Mesenteric fat pad (tissue), 1 donor: ENCODE measurements at regions not wholly inside any gene's neighbourhood (a gene's known extent, or its start where the extent isn't known, plus 50 kb on each side); places are given as distances from the start of the nearest gene placed in this dataset.

ENCODE experiments used
- DNase-seq: peaks from one replicate; pipeline ENCODE4 v3.0.0-alpha.2; 2020; ENCODE audit warnings: low spot score
- donor health status: DM: yes; HTN: yes; CAD: no.

DNA sequence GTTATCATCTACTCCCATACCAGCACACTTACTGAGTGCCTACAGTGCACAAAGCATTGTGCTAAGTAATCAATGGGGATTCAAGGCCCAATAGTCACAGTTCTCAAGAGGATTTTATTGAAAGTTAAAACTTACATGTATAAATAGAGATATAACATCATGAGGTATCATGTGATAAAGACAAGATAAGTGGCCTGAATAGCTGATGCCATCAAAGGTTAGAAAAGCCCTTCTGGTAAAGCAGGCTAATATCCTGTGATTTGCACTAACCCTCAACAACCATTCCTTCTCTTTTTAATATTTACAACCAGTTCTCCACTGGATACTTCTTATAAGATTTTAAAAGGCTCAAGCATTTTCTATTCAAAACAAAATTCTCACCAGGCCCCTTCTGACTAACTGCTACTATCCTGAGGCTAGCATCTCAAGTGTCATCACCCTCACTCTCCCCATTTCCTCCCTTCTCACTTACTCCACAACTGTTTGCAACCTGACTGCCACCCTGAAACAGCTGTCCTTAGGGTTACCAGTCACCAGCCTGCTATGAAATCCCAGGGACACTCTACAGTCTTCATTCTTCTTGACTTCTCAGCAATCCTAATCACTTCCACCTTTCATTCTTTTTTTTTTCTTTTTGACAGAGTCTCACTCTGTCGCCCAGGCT lies 377.9 kb downstream of the ENC1 start:
- DNase-seq, result no peak

DNA sequence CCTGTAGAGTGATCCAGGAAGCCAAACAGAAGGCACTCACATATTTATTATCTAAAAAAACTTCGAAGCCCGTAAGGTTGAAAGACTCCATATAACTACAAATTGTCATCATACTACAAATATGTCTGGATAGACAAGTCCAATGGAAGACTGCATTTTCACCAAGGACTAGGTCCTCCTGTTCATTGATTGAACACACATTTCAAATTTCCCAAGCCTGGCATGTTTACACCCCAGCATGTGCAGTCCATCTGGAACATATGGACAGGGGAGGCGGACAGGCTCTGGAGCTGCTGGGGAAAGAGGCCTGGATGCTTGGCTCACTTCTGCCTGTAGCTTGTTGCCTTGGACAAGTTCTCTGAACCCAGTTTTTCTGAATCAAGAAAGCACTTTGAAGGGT lies 378.7 kb downstream of the ENC1 start:
- no peak for DNase-seq

DNA sequence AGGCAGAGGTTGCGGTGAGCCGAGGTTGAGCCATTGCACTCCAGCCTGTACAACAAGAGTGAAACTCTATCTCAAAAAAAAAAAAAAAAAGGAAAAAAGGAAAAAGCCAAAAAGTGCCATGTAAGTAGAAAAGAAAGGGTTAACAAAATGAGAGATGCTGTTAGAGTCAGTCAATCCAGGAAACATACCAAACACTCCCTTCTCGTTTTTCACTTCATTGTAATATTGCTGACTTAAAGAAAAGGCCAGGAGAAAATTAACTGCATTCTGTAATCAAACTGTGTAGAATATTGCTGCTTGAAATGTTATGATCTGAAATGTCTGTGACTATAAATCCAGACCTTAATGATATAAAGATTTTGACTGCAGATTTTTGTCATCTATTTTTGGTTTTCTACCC lies 379.1 kb downstream of the ENC1 start:
- no peak for DNase-seq

DNA sequence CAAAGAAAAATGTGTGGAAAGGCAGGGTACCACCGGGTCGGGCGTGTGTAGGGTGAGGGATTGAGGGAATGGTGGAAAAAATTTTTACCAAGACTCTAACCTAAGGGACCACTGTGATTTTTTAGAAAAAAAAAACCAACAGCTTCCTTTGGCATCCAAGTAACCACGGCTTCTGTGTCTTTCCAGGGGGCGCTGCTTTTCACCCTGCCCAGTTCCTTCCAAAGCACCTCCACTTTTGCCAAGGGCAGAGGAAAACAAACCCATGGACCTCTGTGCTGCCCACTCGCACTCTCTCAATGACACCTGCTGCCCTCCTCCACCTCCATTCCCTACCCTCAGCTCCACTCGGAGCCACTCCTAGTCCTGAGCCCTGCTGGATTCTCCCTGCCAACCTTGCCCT lies 381.0 kb downstream of the ENC1 start:
- DNase-seq, result no peak

DNA sequence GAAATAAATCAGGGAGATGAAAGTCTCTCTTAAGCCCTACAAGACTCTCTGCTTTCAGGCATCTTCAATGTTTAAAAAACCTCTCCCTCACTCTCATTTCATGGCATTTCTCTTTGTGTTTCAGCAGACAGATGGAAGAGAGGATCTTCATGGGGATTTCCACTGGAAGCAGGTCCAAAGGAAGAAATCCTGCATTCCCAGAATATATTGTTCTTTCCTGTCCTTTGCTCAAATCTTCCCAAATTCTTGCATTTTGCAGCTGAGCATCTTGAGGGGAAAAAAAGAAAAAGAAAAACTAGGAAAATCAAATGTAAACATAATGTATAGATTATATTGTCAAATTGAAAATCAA lies 382.2 kb downstream of the ENC1 start:
- no peak for DNase-seq

DNA sequence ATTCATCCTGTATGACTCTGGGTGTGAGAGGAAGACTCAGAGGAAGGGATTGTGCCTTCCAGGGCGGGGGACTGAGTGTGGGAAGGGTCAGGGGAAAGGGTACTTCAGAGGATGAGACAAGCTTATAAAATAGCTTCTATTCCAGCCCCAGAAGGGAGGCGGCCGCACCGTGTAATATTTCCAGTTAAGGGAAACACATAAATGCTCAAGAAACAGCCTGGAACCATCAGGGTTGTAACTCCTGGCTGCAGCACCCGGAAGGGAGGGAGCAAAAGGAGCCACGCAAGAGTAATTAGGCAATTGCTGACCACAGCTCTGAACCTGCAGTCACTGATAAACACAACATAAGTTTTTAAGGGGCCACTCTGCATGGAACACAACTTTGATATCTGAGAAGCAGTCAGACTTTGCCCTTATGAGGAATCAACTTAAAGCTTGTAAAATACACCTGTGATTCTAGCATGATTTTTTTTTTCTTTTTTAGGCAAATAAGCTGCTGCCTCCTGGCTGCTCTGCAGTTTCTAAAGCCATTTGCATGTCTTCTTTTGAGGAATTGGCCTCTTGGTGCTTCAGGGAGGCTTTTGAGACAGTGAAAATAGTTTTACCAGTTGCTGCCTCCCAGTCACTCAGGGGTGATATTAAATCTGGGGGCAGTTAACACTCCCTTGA lies 382.7 kb downstream of the ENC1 start:
- DNase-seq, result no peak

DNA sequence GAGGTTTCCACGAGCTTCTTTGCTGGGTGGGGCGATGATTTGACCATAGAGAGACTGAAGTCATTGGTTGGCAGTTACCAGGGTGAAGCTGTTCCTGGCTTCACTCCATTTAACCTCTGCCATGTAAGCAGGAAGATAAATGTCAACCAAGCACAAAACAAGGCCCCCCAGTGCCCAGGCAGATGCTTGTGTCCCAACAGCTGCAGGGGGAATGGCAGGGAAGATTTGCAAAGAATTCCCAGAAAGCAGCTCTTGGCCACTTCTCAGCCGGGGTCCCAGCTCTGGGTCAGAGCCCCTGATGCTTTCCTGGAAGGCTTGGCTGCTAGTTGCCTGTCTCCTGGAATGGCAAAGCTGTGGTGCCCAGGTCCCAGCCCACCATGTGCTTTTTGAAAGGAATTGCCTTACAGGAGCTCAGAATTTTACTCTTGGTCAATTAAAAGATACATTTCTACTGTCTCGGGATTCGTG lies 383.4 kb downstream of the ENC1 start:
- no peak for DNase-seq

DNA sequence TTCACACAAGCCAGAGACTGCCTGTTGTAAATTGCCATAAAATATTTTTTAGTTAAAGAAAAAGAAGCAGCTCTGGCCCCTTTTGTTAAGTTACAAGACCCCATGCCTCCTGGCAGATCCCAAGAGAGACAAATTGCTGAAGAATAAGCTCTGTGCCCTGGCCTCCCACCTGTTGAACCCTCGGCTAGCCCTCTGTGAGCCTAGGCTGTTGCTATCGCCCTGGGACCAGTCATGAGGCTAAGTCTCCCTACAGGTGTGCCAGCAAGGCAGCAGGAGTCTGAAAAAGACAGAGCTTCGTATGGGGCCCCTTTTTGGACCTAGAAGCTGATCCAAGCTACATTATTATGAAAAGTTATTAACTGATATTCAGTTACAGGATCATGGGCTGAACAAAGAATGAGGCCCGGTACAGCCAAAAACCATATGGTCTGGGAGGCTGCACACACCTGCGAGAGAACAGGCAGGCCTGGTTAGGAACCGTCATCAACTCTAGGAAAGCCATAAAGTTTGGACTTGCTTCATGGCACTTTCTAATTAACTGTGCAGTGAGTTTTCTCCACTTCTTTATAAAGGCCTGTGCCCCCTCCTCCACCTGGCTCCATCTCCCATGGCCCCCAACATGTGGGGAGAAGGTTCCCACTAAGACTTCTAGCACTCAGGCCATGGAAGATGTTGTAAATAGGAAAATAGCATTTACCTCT lies 384.7 kb downstream of the ENC1 start:
- no peak for DNase-seq

DNA sequence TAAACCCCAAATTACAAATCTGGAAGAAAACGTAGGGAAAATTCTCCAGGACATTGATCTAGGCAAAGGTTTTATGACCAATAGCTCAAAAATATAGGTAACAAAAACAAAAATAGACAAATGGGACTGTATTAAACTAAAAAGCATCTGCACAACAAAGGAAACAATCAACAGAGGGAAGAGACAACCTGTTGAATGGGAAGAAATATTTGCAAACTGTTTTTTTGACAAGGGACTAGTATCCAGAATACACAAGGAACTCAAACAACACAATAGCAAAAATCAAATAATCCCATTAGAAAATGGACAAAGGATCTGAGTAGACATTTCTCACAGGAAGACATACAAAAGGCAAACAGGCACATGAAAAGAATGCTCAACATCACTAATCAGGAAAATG lies 386.3 kb downstream of the ENC1 start:
- DNase-seq, result no peak

DNA sequence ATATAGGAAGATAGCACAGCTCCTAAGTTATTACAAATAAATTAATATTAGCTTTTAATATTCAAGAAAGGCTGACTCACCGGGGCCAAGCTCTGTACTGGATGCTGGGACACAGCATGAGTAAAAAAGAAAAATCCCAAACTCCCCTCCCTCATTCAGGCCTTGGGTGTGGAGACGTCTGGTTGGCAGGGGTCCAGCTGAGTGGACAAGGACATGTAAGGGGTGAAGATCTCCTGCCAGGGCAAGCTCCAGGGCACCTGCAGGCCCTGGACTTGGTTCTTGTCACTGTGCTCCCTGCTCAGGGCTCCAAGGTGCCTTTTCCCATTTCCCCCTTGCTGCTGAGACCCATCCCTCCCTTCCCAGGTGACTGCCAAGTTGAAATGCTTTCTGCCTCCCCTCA lies 388.5 kb downstream of the ENC1 start:
- DNase-seq, result no peak

DNA sequence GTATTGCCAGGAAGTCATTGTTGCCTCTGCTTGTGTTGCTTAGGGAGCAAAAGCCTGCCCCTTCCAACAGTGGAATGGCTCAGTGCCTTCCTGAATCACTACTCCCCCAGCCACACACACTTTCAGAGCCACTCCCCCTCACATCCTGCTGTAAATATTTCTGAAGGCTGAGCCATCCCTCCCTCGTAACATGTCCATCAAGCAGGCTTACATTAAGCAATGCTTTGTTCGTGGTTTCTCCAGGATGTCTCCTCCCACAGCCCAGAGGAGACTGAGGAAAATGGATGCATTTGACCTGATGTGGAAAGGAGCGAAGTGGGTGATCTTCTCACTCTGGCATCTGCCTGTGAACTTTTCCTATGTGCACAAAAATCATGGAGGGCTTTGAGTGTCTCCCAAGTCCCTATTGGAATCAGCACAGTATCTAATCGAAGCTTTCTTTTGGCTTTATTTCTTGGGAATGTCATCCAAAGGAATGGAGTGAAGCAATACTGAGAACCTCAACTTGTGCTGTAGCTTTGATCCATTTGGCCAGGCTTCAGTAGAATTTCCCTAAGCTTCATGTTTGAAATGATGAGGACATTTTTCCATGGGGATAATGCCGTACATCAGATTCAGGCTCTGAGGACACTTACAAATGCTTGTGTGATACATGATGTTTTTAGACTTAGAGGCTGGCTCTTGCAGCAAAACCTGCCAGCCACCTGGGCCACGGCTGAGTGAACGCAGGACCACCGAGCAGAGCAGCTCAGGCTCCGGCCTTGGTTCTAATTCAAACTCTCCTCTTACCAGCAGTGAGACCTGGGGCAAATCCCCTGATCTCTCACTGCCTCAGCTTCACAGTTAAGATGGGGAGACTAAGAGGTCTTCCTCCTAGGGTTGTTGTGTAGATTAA lies 389.1 kb downstream of the ENC1 start:
- DNase-seq, result no peak

DNA sequence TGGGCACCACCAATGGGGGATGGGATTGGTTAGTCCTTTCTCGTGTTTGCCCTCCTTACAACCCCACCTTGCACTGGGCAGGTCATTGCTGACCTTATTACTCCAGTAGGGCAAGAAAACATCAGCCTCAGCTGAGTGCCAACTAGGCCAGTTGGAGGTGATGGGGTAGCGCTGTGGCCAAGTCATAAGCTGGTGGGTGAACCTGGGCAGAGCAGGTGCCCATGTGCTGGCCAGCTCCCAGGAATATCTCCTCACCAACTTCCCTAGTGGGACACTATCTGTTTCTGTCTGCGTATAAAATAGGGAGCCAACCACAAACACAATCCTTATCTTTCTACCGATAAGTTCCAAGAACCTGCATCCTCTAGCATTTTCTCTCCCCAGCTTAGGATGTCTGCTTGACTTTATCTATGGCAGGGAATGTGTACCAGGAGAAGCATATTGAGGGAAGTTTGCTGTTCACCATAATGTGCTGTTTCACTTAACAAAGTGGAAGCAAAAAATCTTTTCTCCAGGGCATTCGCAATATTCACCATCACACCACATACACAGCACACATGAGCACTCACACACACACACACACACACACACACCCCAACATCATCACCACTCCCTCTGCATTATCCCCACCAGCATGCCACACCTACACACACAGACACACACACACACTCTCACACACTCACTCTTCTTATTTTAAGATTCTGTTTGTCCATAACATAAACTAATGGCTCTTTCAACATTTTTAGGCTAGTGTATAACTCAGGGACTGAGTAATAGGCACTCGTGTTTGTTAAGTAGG lies 390.0 kb downstream of the ENC1 start:
- no peak for DNase-seq

DNA sequence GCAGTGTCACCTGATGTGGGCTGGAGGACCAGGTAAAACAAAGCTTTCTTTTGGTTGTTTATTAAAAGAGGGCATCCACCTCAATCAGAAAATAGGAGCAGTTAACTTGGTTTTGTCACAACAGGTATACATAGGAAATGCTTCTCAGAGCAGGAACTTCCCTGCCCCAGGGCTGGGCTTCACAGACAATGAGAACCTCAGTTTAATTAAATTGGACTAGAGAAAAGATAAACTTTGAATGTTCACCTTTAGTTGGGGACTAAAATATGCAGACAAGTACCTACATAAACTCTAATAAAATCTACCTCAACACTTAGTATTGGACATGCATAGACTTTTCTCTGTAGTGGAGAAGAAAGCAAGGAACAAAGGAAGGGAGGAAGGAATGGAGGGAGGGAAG lies 392.0 kb downstream of the ENC1 start:
- no peak for DNase-seq

DNA sequence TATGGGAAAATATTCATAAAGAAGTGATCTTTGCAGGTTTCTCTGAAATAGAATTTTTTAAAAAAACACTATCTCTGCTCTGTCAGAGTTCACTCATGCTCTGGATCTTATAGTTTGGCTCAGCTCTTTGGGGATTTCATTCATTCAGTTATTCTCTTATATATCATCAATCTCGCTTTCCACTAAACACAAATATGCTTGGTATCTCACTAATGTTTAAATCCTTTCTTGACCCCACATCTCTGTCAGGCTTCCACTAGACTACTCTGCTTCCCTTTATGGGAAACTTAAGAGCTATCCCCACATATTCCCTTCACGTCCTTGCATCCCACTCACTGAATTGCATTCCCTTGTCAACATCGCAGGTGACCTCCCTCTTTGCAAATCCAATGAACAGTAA lies 396.1 kb downstream of the ENC1 start:
- DNase-seq, result no peak

DNA sequence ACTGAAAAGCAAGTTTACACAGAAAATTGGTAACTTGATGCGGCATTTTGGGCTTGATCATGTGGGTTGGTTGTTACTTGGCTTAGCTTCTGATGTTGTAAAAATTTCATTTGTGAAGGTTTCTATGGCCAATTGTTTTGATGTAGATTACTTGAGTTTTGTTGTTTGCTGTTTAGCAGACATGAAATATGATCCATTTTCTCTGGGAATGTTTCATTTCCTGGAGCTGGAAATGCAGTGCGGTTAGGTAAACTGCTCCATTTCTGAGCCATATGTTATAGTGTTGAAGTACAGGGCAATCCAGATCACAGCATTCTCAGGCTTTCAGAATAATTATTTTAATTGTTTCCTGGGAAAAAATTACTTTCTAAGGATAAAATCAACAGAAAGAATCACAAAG lies 396.9 kb downstream of the ENC1 start:
- no peak for DNase-seq

DNA sequence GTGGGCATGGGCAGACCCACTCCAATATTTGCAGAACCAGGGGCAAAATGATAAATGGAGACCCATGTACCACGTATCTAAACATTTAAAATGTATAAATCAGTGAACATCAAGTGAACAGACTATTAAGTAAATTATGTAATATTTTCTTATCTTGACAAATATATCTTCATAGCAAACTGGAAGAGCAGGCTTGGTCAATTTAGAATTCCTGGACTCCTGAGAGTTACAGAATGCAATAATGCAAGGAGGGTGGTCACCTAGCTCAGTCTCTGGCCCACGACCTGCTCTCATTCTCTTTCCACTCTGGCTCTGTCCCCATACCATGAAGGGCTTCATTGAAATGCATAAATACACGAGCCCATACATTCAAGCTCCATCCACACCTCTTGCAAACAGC lies 398.0 kb downstream of the ENC1 start:
- DNase-seq, result no peak

DNA sequence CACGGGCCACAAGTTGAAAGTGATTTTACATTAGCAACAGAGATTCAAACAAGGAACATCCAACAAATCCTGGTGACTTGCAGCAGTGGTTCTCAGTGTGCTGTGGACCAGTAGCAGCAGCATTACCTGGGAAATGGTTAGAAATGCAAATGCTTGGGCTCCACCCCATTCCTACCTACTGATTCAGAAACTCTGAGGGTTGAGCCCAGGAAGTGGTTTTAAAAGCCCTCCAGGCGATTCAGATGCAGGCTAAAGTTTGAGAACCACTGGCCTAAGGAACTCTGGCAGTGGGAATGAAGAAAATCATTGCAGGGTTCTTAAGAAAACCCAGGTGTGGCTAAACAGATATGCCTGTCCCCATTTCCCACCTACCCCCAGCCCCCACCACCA lies 398.8 kb downstream of the ENC1 start:
- no peak for DNase-seq

DNA sequence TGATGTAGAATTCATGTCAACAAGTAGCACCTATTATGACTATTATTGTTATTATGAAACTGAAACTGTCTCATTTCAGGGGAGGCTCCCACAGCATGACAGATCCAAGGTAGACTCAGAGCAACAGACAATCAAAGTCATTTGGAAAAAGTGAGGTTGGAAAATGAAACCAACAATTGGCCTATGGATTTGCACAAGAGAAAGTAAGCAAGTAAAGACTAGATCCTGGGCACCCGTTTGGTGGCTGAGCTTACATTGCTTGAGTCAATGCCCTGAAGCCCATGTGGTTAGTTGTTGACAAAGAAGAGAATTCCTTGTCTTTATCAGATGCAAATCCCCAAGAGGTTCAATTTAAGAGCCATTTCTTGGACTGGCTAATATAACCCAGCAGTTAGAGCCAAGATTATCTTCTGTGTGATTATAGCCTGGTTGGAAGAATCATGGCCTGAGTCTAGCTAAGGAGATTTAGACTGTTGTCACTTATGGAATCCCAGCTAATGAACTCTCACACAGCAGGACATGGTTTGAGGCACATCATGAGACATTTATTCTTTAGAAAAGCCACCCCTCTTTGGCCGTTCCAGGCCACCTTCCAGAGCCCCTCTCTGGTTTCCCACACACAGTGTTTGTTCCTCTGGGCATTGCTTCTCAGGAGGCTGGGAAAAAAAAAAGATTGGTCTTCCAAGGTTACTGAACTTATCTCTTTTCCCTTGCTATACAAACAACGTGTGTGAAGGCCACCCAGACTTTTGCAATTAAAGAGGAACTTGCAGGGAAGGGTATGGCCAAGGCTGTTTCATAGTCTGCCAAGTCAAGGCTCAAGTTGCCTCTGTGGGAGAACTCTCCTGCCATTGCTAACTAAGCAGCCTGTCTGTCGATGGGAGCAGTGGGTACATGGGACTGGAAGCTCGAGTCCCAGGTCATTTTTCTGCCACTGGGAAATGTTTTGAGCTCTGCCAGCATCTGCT lies 399.5 kb downstream of the ENC1 start:
- no peak for DNase-seq

DNA sequence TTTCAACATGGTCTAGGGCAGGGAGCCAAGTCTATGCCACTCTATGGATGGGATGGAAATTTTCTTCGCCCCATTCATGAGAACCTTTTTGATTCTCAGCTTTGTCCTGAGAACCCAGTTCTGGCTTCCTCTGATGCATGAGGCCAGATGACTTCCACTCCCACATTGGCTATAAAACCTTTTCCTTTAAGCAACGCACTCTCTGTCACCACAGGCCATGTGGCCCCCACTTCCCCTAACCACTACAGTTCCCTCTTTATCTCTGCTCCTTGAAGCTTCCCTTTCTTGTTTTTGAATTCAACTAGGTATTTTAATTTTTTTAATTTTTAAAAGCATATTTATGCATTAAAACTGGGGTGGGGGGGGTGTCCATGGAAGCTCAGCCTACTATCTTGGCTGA lies 401.3 kb downstream of the ENC1 start:
- no peak for DNase-seq
